VCaP (cell line): ENCODE measurements at regions not wholly inside any gene's neighbourhood (a gene's known extent, or its start where the extent isn't known, plus 50 kb on each side); places are given as distances from the start of the nearest gene placed in this dataset.

Source experiments
- H3K27ac ChIP-seq: fragments of 450-650 bp; 2 replicates; pipeline ENCODE4 v1.5.1; 2017
- CTCF ChIP-seq: fragments of 450-650 bp; conservative IDR thresholded peaks from 2 replicates; pipeline ENCODE4 v1.5.1; 2017; ENCODE audit warnings: mild to moderate bottlenecking, moderate library complexity

GRCh38 chr1:234722270-234722704, 112.3 kb upstream of the IRF2BP2 start:
- peak overlapping the region; percentile 99 for H3K27ac ChIP-seq
- TF ChIP-seq CTCF: no peak

GRCh38 chr1:234721476-234722269, 111.7 kb upstream of the IRF2BP2 start:
- H3K27ac ChIP-seq: peak overlapping the region; percentile 99
- no peak for TF ChIP-seq CTCF

- no peak for TF ChIP-seq CTCF
- H3K27ac ChIP-seq: peak overlapping the region; percentile 99
These were observed 110.9 kb upstream of the IRF2BP2 start for GRCh38 chr1:234720709-234721441.

- H3K27ac ChIP-seq: no peak overlapping the region
- TF ChIP-seq CTCF: no peak
These were observed 109.7 kb upstream of the IRF2BP2 start for GRCh38 chr1:234719454-234720251.

GRCh38 chr1:234718496-234719453, 108.8 kb upstream of the IRF2BP2 start:
- TF ChIP-seq CTCF: no peak

GRCh38 chr1:234716908-234717375, 107.0 kb upstream of the IRF2BP2 start:
- peak overlapping the region; percentile 73 for H3K27ac ChIP-seq
- no peak for TF ChIP-seq CTCF

More at GRCh38 chr1:234718496-234719453, 108.8 kb upstream of the IRF2BP2 start:
- H3K27ac ChIP-seq: peak overlapping the region; percentile 73
